ENCODE measurements at regions not wholly inside any gene's neighbourhood (a gene's known extent, or its start where the extent isn't known, plus 50 kb on each side); places are given as distances from the start of the nearest gene placed in this dataset.

DNA sequence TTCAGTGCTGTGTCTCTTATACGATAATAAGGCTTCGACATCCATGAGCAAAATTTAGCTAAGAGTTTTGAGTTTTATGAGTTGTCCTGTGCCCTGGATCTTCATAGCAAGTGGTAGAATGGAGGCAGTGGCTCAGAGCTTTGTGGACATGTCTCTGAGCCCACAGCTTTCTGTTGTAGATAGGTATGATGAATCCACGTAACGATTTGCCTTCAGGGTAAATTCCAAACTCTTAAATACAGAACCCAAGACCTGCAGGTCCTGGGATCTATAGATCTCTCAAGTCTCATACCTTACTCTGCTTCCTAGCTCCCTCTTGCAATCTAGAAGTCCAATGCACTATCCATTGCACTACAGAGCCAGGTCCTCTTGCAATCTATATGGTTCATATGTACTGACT lies 59.5 kb upstream of the TLE4 start:
- no peak overlapping the region for H3K4me3 Mint-ChIP-seq
- Histone ChIP-seq H3K27ac (no peak overlapping the region), H2AFZ (replicated peaks) (no peak overlapping the region), H3K4me1 (no peaks in the 10 kb centered on the region), H3K4me2 (no peak overlapping the region), H3K36me3 (no peaks in the 10 kb centered on the region), H3K9me3 (ENCODE audit: low read depth) (no peaks in the 10 kb centered on the region), H4K20me1 (ENCODE audit: low read depth) (no peaks in the 10 kb centered on the region), H3F3A (ENCODE audit: low read depth) (no peaks in the 10 kb centered on the region), H3K79me2 (ENCODE audit: low read depth) (no peaks in the 10 kb centered on the region), H3K4me3 (no peak overlapping the region), H3K9ac (no peak overlapping the region), H3K27me3 (no peaks in the 10 kb centered on the region)
- TF ChIP-seq, protein P1, sequence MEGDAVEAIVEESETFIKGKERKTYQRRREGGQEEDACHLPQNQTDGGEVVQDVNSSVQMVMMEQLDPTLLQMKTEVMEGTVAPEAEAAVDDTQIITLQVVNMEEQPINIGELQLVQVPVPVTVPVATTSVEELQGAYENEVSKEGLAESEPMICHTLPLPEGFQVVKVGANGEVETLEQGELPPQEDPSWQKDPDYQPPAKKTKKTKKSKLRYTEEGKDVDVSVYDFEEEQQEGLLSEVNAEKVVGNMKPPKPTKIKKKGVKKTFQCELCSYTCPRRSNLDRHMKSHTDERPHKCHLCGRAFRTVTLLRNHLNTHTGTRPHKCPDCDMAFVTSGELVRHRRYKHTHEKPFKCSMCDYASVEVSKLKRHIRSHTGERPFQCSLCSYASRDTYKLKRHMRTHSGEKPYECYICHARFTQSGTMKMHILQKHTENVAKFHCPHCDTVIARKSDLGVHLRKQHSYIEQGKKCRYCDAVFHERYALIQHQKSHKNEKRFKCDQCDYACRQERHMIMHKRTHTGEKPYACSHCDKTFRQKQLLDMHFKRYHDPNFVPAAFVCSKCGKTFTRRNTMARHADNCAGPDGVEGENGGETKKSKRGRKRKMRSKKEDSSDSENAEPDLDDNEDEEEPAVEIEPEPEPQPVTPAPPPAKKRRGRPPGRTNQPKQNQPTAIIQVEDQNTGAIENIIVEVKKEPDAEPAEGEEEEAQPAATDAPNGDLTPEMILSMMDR (IDR thresholded peaks at IDR 0.05), result no peak
- TF ChIP-seq EZH2phosphoT487 (IDR thresholded peaks at IDR 0.05) (no peak), EZH2 (IDR thresholded peaks at IDR 0.05) (no peak)
- DNase-seq (ENCODE audit: low spot score), result no peak
- no peaks in the 10 kb centered on the region for H3K27me3 Mint-ChIP-seq (ENCODE audit: insufficient read depth, low read depth)
- no peaks in the 10 kb centered on the region for H3K9me3 Mint-ChIP-seq
- no peak overlapping the region for H3K27ac Mint-ChIP-seq
- no peaks in the 10 kb centered on the region for H3K36me3 Mint-ChIP-seq
- H3K4me1 Mint-ChIP-seq, result no peaks in the 10 kb centered on the region
